Astrocyte of the hippocampus (primary cell): ENCODE measurements at regions not wholly inside any gene's neighbourhood (a gene's known extent, or its start where the extent isn't known, plus 50 kb on each side); places are given as distances from the start of the nearest gene placed in this dataset.

Experiments
- DNase-seq: peaks from one replicate; pipeline ENCODE4 v3.0.0; 2011; ENCODE audit warnings: low read depth, low spot score

DNA sequence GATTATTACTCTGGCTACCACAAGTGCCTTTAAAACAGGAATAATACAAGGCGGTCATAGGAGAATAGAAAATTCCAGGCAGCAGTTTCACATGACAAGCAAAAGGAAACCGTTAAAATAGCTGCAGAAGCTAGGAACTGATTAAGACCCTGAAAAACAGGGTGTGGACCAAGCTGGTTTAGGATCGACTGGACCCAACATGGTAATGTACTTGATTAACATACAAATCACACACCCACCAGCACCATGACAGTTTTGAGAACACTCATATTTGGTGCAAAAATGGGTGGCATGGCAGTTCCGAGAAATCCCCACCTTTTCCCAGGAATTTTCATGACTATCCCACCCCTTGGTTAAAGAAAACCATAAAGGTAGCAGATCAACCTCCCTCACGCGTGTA lies 51.9 kb upstream of the TMEM163 start:
- DNase-seq = no peak

DNA sequence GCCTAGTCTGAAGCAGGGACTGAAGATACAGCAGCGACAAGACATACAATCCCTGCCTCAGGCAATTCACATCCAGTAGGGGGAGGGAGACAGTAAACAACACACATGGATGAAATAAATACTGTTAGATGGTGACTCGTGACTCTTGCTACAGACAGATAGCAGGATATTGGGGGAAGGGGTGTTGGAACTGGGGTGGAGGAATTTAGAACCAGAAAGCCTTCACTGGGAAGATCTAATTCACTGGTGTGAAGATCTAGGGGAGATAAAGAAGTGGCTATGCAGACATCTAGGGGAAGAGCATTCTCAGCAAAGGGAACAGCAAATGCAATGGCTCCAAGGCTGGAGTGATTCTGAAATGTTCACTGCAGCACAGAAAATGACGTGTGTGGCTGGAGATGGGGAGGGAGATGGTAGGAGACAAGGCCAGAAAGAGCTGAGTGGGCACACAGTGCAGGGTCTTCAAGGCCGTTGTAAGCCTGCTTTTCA lies 52.6 kb upstream of the TMEM163 start:
- DNase-seq = no peak

DNA sequence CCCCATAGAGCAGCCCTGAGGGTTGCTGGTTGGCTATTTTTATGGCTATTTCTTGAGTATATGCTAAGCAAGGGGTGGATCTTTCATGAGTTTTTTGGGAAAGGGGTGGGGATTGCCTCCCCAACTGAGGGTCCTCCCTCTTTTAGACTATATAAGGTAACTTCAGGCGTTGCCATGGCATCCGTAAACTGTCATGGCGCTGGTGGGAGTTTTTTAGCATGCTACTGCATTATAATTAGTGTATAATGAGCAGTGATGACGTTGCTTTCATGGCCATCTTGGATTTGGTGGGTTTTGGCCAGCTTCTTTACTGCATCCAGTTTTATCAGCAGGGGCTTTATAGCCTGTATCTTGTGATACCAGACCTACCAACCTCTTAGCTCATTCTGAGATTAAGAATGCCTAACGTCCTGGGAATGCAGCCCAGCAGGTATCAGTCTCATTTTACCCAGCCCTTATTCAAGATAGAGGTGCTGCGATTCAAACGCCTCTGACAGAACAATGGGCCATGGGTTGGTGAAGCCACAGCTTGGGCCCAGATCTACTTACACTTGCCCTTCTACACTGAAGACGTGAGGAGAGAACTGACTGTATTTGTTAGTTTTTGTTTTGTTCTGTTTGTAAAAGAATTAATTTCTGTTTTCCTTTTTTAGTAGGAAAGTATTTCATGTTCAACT lies 53.8 kb upstream of the TMEM163 start:
- DNase-seq = no peak

- DNase-seq = peak; percentile 31
Measured at GRCh38 chr2:134773335-134773734, 54.5 kb upstream of the TMEM163 start.

- peak; percentile 30 for DNase-seq
Measured at GRCh38 chr2:134773759-134774742, 55.3 kb upstream of the TMEM163 start.

- DNase-seq = no peak
Measured at GRCh38 chr2:134774786-134775641, 56.2 kb upstream of the TMEM163 start.

GRCh38 chr2:134776836-134777235 lies 58.0 kb upstream of the TMEM163 start:
- DNase-seq = no peak

- no peak for DNase-seq
Measured at GRCh38 chr2:134777593-134777992, 58.8 kb upstream of the TMEM163 start.

GRCh38 chr2:134778372-134778771 lies 59.6 kb upstream of the TMEM163 start:
- DNase-seq = no peak

DNA sequence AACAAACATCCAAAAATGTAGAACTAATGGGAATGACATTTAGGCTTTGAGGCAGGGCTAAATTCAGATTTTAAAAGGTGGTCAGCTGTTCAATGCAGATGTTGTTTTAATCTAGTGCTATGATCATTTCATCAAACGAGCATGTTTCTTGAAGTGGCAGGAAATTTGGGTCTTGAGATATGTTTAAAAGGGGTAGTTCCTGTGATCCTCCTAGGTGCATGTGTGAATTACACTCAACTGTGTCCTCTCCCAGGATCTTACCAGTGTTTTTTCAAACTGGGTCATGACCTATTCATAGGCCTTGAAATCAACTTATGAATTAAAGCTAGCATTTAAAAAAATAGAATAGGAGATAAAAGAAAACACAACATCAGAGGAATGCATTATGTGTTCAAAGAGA lies 57.4 kb upstream of the ACMSD start:
- DNase-seq = no peak

- DNase-seq = no peak
Measured at GRCh38 chr2:134782107-134782506, 56.3 kb upstream of the ACMSD start.

GRCh38 chr2:134782792-134783191 lies 55.6 kb upstream of the ACMSD start:
- peak; percentile 64 for DNase-seq

GRCh38 chr2:134783912-134784311 lies 54.5 kb upstream of the ACMSD start:
- no peak for DNase-seq

DNA sequence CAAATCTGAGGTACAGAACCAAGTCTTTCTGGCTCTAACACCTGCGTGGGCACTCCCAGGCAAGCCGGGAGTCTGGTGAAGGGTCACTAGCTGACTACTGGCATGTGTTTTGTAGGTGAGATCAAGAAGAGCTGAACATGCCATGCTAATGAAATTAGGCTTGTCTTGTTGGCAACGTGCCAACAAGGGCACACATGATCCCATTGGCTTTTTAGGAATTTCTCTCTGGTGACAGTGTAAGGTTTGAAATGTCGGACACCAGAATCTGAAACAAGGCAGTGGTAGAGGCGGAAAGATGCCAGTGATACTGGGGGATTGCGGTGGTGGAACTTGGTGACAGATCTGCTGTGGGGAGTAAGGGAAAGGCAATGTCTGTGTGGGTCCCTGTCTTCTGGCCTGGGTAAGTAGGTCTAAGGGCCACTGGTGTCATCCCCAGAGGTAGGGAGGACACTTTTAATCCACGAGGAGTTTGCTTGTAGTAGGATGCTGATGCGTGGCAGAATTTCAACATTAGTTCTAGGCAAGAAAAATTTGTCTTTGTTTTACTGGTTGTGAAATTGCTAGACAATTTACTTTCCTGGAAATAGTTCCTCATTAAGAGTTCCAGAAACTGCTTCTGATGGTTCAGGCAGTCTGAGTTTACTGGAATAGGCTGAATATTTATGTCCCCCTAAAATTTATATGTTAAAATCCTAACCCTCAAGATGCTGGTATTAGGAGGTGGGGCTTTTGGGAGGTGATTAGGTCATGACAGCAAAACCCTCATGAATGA lies 52.6 kb upstream of the ACMSD start:
- no peak for DNase-seq

DNA sequence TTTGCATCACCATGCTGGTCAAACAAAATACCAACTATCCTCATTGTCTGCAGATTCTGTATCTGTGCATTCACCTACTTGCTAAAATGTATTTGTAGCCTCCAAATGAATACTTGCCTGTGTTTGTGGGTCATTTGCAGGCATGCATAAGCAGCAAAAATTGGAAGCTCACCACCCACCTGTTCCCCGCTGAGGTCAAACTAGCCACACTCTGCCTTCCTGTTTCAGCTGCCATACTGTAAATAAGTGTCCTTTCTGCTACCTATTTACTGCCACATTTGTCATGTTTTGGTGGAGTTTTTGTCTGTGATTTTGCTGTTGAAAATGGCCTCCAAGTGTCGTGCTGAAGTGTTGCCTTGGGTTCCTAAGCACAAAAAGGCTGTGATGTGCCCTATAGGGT lies 50.0 kb upstream of the ACMSD start:
- no peak for DNase-seq
